ENCODE measurements at regions not wholly inside any gene's neighbourhood (a gene's known extent, or its start where the extent isn't known, plus 50 kb on each side); places are given as distances from the start of the nearest gene placed in this dataset.
A peak's percentile ranks its signal among the peaks of the same experiment; 100 is the strongest.

DNA sequence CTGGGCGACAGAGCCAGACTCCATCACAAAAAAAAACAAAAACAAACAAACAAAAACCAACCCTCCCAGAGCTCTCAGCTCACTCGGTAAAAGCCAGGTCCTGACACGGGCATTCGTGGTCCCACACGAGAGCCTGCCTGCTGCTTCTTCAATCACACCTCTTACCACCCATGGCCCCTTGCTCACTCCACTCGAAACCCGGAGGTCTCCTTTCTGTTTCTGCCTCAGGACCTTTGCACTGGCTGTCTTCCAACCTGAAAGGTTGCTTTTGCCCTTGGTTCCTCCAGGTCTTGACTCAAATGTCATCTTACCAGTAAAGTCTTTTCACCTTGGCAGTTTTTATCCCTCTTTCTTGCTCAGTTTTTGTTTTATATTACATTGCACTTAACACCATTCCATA lies 169.6 kb downstream of the EVX1 start:
- TF ChIP-seq, protein P1, sequence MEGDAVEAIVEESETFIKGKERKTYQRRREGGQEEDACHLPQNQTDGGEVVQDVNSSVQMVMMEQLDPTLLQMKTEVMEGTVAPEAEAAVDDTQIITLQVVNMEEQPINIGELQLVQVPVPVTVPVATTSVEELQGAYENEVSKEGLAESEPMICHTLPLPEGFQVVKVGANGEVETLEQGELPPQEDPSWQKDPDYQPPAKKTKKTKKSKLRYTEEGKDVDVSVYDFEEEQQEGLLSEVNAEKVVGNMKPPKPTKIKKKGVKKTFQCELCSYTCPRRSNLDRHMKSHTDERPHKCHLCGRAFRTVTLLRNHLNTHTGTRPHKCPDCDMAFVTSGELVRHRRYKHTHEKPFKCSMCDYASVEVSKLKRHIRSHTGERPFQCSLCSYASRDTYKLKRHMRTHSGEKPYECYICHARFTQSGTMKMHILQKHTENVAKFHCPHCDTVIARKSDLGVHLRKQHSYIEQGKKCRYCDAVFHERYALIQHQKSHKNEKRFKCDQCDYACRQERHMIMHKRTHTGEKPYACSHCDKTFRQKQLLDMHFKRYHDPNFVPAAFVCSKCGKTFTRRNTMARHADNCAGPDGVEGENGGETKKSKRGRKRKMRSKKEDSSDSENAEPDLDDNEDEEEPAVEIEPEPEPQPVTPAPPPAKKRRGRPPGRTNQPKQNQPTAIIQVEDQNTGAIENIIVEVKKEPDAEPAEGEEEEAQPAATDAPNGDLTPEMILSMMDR (conservative IDR thresholded peaks at IDR 0.05; ENCODE audit: control insufficient read depth, insufficient read depth, low read depth, low read length): no peak
- no peak overlapping the region for H3K4me3 ChIP-seq (ENCODE audit: control insufficient read depth, low read depth, low read length)
- no peak for DNase-seq (ENCODE audit: low read depth)

DNA sequence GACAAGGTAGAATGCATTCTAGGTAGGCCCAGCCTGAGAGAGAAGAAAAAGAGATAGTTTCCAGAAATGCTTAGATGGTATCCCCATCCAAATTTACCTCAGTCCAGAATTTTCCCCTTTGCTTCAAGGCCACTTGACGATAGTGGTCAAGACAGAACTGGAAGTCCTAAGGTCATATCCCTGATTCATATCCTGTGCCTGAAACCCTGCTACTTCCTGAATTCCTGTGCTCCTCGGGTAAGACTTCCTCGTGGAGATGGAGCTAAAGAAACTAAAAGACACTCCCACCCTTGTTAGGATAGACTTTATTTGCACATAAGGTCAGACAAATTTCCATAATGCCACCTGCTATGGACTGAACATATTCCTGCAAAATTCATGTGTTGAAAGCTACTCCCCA lies 175.9 kb downstream of the EVX1 start:
- TF ChIP-seq, protein P1 (conservative IDR thresholded peaks at IDR 0.05; ENCODE audit: control insufficient read depth, insufficient read depth, low read depth, low read length): no peak
- no peak for DNase-seq (ENCODE audit: low read depth)
- no peak overlapping the region for H3K4me3 ChIP-seq (ENCODE audit: control insufficient read depth, low read depth, low read length)

DNA sequence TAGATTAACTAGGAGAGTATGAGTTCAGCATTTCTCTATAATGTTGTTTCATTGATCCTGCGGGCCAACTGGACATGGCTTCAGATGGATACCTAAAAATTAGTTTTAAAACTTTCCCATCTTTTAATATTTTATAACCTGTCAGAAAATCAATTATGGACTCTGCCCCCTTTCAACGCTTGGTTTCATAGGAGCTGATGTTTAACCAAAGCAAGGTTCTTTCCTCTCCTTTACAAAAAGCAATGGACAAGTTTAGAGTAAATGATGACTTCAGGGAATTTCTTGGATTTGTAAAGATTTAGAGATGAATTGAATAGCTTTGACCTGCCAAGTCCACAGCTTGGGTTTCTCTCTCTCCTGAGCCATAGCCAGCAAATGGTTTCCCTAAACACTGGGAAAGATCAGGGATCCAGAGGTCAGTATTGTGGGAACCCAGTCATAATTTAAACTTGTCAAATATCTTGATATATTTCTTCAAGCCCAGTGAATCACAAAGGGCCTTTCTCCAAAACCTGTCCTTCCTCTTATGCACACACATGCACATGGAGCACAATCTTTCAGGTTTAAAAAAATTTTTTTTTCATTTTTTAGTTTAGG lies 177.1 kb downstream of the EVX1 start:
- DNase-seq (ENCODE audit: low read depth): peak; percentile 53
- TF ChIP-seq, protein P1 (conservative IDR thresholded peaks at IDR 0.05; ENCODE audit: control insufficient read depth, insufficient read depth, low read depth, low read length): no peak
- H3K4me3 ChIP-seq (ENCODE audit: control insufficient read depth, low read depth, low read length): no peak overlapping the region

DNA sequence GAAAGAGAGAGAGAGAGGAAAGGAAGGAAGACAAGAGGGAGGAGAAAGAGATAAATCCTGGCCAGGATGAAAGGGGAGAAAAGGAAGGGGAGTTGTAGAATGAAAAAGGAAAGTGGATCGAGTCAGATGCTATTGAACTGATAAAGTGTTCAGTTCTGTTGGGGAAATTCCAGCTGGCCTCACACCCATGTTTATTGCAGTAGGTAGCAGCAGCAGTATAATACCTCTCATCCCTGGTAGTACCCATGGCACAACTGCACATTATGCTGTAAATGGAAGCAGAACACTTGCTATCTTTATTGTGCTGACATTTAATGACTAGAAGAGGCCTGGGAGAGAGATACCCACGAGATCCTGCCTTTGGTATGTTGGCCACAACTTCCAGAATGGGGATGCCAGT lies 178.1 kb downstream of the EVX1 start:
- DNase-seq (ENCODE audit: low read depth): no peak
- H3K4me3 ChIP-seq (ENCODE audit: control insufficient read depth, low read depth, low read length): no peak overlapping the region
- TF ChIP-seq, protein P1 (conservative IDR thresholded peaks at IDR 0.05; ENCODE audit: control insufficient read depth, insufficient read depth, low read depth, low read length): no peak

DNA sequence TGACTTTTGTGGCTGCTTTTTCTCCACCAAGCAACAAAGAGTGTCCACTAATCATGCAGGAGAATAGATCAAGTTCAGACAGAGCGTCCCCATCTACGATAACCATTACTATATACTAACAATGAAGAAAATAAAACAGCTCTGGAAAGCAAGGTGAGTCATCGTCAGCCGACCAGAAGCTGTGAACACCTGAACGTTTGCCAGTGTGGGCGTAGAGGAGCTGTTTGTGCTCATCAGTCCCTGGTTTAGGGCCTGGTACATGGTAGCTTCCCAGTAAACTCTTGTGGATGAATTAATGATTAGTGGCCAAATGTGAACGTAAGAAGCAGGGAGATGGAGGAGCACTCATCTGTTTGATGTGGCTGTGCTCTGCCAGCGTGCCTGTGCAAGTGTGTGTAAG lies 180.7 kb downstream of the EVX1 start:
- DNase-seq (ENCODE audit: low read depth): peak; percentile 73
- TF ChIP-seq, protein P1 (conservative IDR thresholded peaks at IDR 0.05; ENCODE audit: control insufficient read depth, insufficient read depth, low read depth, low read length): no peak
- no peak overlapping the region for H3K4me3 ChIP-seq (ENCODE audit: control insufficient read depth, low read depth, low read length)

DNA sequence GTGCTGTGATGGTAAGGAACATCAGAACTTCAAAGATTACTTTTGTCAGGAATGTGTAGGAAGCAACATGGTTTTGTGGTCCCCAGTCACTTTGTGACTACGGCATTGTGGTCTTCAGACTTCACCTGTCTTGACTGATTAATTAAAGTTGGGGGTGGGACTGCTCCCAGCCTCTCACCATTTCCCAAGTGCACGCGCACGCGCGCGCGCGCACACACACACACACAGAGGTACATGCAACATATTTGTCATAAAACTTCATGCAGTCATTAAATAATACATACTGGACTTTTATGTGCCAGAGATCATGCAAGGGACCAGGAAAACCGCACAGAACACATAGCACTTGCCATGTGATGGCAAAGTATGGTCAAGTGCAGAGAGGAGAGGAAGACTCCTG lies 181.2 kb downstream of the EVX1 start:
- H3K4me3 ChIP-seq (ENCODE audit: control insufficient read depth, low read depth, low read length): no peak overlapping the region
- TF ChIP-seq, protein P1 (conservative IDR thresholded peaks at IDR 0.05; ENCODE audit: control insufficient read depth, insufficient read depth, low read depth, low read length): no peak
- DNase-seq (ENCODE audit: low read depth): no peak

DNA sequence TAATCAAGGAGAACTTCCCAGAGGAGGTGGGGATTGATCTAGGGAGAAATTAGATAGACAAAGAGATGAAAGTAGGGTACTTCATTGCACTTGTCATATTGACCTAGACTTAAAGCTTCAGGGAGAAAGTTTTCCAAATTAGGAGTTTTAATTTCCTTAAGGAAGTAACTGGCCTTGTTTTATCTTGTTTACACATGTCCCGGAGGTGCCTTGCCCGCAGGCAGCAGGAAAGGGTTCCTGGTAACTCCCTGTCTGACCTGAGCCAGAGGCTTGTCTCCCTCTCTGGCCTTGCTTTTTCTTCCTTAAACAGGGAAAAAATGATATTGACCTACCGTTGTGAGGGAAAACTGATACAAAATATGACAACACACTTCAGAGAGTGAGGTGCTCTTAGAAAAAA lies 181.6 kb downstream of the EVX1 start:
- H3K4me3 ChIP-seq (ENCODE audit: control insufficient read depth, low read depth, low read length): no peak overlapping the region
- TF ChIP-seq, protein P1 (conservative IDR thresholded peaks at IDR 0.05; ENCODE audit: control insufficient read depth, insufficient read depth, low read depth, low read length): no peak
- no peak for DNase-seq (ENCODE audit: low read depth)

All from fibroblast of mammary gland (primary cell).